ENCODE measurements at regions not wholly inside any gene's neighbourhood (a gene's known extent, or its start where the extent isn't known, plus 50 kb on each side); places are given as distances from the start of the nearest gene placed in this dataset.
"Not testable (repeated sequence)": the region's sequence is repeated elsewhere in the genome, so short reads cannot be mapped to it uniquely, and the experiment has no call there.

- Mint-ChIP-seq H3K27me3 (peaks cover 28 to 47% of the 10 kb centered on the region in 2 donors), H3K36me3 (no peaks in the 10 kb centered on the region), H3K27ac (no peak overlapping the region), H3K4me3 (peak overlapping the region in 5 of 8 donors; percentile 20 to 65 (median 40)), H3K4me1 (peaks cover 5 to 26% (median 6%) of the 10 kb centered on the region in 4 donors), H3K9me3 (peaks cover 0 to 6% (median 4%) of the 10 kb centered on the region in 8 donors)
- H3K9me3 ChIP-seq (ENCODE audit: control insufficient read depth in 1 of 2, low read length in 2 of 2), result no peaks in the 10 kb centered on the region
- ChIA-PET CTCF (ENCODE audit: partially characterized antibody) (no interaction called here), POLR2A (ENCODE audit: partially characterized antibody) (no interaction called here)
- H3K27ac ChIP-seq (ENCODE audit: low read depth, low read length), result no peak overlapping the region
- H3K4me1 ChIP-seq (ENCODE audit: insufficient read depth, low read length), result no peaks in the 10 kb centered on the region
- intact Hi-C loops (cut with micrococcal nuclease), result no loop called here
- no peak for DNase-seq
- no peak overlapping the region for H3K4me3 ChIP-seq (ENCODE audit: low read length in 2 of 2)
- no peaks in the 10 kb centered on the region for H3K36me3 ChIP-seq (ENCODE audit: insufficient read depth, low read length)
- H3K27me3 ChIP-seq (ENCODE audit: insufficient read depth, low read length), result no peaks in the 10 kb centered on the region
Observed at GRCh38 chr13:22925881-22926747, 254.7 kb upstream of the SGCG start.

DNA sequence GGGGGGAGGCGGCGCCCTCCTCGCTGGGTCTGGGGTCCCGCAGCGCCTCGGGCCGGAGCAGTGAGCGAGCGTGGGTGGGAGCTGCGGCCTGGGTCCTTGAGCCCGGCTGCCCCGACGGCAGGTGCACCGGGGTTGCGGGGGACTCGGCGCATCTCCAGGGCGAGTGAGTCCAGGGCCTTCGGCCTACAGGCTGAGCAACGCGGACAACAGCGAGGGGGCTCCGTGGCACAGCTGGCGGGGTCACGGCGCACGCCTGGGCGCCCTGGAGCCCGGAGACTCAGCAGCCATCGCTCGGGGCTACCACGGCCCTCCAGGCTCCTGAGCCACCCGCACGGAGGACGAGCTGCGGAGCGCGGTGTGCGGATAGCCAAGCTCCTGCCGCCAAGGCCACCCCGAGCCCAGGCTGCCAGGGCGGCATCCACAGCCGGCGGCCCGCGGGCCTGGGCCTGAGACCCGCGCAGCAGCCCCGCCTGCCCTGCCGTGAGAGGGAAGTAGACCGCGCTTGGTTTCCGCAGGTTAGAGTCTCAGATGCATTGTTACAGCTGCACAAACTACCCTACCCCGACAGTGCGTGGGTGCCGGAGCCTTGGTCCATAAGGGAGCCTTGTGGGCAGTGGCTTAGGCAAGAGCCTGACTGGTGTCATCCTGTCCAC is 253.9 kb upstream of the SGCG start:
- no peak overlapping the region for H3K27ac Mint-ChIP-seq
- H3K27me3 Mint-ChIP-seq, result peaks cover 30 to 41% of the 10 kb centered on the region in 2 donors
- Histone ChIP-seq H3K9me3 (ENCODE audit: control insufficient read depth in 1 of 2, low read length in 2 of 2) (no peaks in the 10 kb centered on the region), H3K36me3 (ENCODE audit: insufficient read depth, low read length) (no peaks in the 10 kb centered on the region), H3K4me3 (ENCODE audit: low read length in 2 of 2) (no peak overlapping the region), H3K4me1 (ENCODE audit: insufficient read depth, low read length) (no peaks in the 10 kb centered on the region), H3K27me3 (ENCODE audit: insufficient read depth, low read length) (no peaks in the 10 kb centered on the region), H3K27ac (ENCODE audit: low read depth, low read length) (no peak overlapping the region)
- ChIA-PET CTCF (ENCODE audit: partially characterized antibody) (no interaction called here), POLR2A (ENCODE audit: partially characterized antibody) (no interaction called here)
- H3K4me3 Mint-ChIP-seq, result no peak overlapping the region
- H3K9me3 Mint-ChIP-seq, result peaks cover 0 to 6% (median 3%) of the 10 kb centered on the region in 8 donors
- intact Hi-C loops (cut with micrococcal nuclease), result no loop called here
- H3K36me3 Mint-ChIP-seq, result no peaks in the 10 kb centered on the region
- DNase-seq, result no peak
- peaks cover 5 to 26% (median 6%) of the 10 kb centered on the region in 4 donors for H3K4me1 Mint-ChIP-seq

DNA sequence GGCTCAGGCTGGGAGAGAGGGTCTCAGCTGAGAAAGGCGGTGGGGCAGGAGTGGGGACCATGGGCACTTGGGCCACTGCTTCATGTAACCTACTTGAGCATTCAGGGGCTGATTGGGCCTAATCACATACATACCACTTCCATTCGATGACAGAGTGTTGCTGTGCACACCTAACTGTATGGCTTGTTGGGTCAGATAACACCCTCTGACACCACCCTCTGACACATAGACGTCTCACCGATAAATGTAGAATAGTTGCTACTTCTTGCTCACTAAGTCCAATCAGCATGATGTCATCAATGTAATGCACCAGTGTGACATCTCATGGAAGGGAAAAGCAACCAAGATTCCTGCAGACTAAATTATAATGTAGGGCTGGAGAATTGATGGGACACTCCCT is 252.9 kb upstream of the SGCG start:
- H3K36me3 ChIP-seq (ENCODE audit: insufficient read depth, low read length); POLR2A ChIA-PET (ENCODE audit: partially characterized antibody); intact Hi-C loops (cut with micrococcal nuclease); H3K9me3 Mint-ChIP-seq; DNase-seq; H3K36me3 Mint-ChIP-seq; H3K4me1 ChIP-seq (ENCODE audit: insufficient read depth, low read length); H3K27ac ChIP-seq (ENCODE audit: low read depth, low read length); H3K27me3 ChIP-seq (ENCODE audit: insufficient read depth, low read length); H3K9me3 ChIP-seq (ENCODE audit: control insufficient read depth in 1 of 2, low read length in 2 of 2); H3K27ac Mint-ChIP-seq; H3K4me3 ChIP-seq (ENCODE audit: low read length in 2 of 2); CTCF ChIA-PET (ENCODE audit: partially characterized antibody): not testable (repeated sequence)
- Mint-ChIP-seq H3K4me3 (peak overlapping the region in 2 of 8 donors; percentile 49 to 63), H3K4me1 (peaks cover 5 to 26% (median 6%) of the 10 kb centered on the region in 4 donors), H3K27me3 (peaks cover 30 to 41% of the 10 kb centered on the region in 2 donors)

DNA sequence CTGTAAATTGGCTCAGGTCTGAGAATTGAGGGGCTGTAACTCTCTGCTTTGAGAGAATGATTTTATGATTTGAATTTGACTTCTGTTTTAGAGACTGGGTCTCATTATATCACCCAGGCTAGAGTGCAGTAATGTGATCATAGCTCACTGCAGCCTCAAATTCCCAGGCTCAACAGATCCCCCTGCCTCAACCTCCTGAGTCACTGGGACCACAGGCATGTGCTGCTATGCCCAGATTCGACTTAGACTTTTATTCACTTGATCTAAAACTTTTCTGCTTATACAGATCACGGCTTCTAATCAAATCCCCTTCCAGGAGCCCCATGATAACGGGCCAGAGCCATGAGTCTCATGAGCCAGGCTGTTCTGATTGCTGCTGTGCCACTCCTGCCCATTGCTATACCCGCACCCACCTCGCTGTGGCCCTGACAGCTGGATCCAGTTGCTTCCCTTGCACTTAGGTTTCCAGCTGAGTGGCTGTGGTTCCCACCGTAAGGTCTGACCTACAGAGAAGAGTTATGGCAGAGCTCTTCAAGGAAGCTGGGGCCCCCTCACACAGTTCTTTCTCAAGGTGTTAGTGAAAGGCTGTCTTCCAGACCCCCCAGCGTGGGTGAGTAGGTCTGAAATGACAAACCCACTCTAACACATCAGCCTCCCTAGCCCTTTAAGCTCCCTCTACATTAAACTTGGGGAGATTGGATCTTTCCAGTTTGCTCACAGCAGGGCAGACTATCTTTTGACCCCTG is 251.2 kb upstream of the SGCG start:
- CTCF ChIA-PET (ENCODE audit: partially characterized antibody), result no interaction called here
- DNase-seq, result no peak
- intact Hi-C loops (cut with micrococcal nuclease), result no loop called here
- Mint-ChIP-seq H3K36me3 (no peaks in the 10 kb centered on the region), H3K4me3 (no peak overlapping the region), H3K27me3 (peaks cover 27 to 40% of the 10 kb centered on the region in 2 donors), H3K9me3 (peaks cover 0 to 2% (median 0%) of the 10 kb centered on the region in 8 donors), H3K4me1 (peaks cover 5 to 26% (median 6%) of the 10 kb centered on the region in 4 donors), H3K27ac (no peak overlapping the region)
- no peaks in the 10 kb centered on the region for H3K4me1 ChIP-seq (ENCODE audit: insufficient read depth, low read length)
- H3K4me3 ChIP-seq (ENCODE audit: low read length in 2 of 2), result no peak overlapping the region
- no peaks in the 10 kb centered on the region for H3K36me3 ChIP-seq (ENCODE audit: insufficient read depth, low read length)
- H3K27ac ChIP-seq (ENCODE audit: low read depth, low read length), result no peak overlapping the region
- no peaks in the 10 kb centered on the region for H3K9me3 ChIP-seq (ENCODE audit: control insufficient read depth in 1 of 2, low read length in 2 of 2)
- POLR2A ChIA-PET (ENCODE audit: partially characterized antibody), result no interaction called here
- no peaks in the 10 kb centered on the region for H3K27me3 ChIP-seq (ENCODE audit: insufficient read depth, low read length)

GRCh38 chr13:22931576-22931975 is 249.2 kb upstream of the SGCG start:
- Histone ChIP-seq H3K36me3 (ENCODE audit: insufficient read depth, low read length) (no peaks in the 10 kb centered on the region), H3K4me3 (ENCODE audit: low read length in 2 of 2) (no peak overlapping the region), H3K27me3 (ENCODE audit: insufficient read depth, low read length) (no peaks in the 10 kb centered on the region), H3K27ac (ENCODE audit: low read depth, low read length) (no peak overlapping the region), H3K4me1 (ENCODE audit: insufficient read depth, low read length) (no peaks in the 10 kb centered on the region), H3K9me3 (ENCODE audit: control insufficient read depth in 1 of 2, low read length in 2 of 2) (no peaks in the 10 kb centered on the region)
- H3K4me3 Mint-ChIP-seq, result no peak overlapping the region
- intact Hi-C loops (cut with micrococcal nuclease), result no loop called here
- no peak for DNase-seq
- CTCF ChIA-PET (ENCODE audit: partially characterized antibody), result no interaction called here
- H3K36me3 Mint-ChIP-seq, result no peaks in the 10 kb centered on the region
- H3K27me3 Mint-ChIP-seq, result peaks cover 16 to 27% of the 10 kb centered on the region in 2 donors
- no peak overlapping the region for H3K27ac Mint-ChIP-seq
- POLR2A ChIA-PET (ENCODE audit: partially characterized antibody), result no interaction called here
- H3K4me1 Mint-ChIP-seq, result peaks cover 0 to 10% (median 2%) of the 10 kb centered on the region in 4 donors
- H3K9me3 Mint-ChIP-seq, result peaks cover 0 to 2% (median 0%) of the 10 kb centered on the region in 8 donors

DNA sequence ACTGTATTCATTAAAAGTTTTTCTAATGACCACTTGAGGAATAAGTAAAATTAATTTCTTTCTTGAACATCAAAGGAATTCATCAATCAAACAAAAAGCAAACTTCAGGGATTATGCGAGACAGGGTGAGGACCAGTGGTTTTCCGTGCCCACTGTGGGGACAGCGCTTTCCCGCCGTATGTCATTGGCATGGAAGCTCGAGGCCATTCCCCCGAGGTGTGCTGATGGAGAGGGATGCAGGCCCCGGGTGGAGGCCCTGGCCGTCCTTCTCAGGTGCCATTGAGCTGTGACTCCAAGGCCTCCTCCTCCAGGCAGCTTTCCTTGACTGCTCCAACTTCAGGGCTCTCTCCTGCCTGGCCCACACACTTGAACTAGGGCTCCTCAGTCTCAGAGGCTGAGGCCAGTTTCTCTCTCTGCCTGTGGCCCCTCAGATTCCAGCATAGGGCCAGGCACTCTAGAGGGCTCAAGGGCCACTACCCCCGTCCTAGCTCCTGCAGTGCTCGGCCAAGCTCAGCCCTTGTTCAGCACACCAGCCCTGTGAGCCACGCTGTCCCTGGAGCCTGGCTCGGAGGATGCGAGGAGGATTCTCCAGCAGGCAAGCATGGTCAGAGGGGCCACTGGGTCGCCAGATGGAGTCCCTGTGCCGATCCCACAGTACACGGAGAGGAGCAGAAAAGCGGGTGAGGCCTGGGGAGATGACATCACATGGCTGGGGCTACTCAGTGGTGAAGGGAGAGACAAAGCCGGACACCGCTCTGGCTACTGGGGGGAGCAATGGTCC is 248.0 kb upstream of the SGCG start:
- H3K27ac ChIP-seq (ENCODE audit: low read depth, low read length); H3K4me3 Mint-ChIP-seq; H3K36me3 Mint-ChIP-seq; CTCF ChIA-PET (ENCODE audit: partially characterized antibody); H3K4me1 ChIP-seq (ENCODE audit: insufficient read depth, low read length); intact Hi-C loops (cut with micrococcal nuclease); DNase-seq; H3K4me3 ChIP-seq (ENCODE audit: low read length in 2 of 2); H3K27ac Mint-ChIP-seq; H3K4me1 Mint-ChIP-seq; H3K9me3 ChIP-seq (ENCODE audit: control insufficient read depth in 1 of 2, low read length in 2 of 2); H3K9me3 Mint-ChIP-seq; POLR2A ChIA-PET (ENCODE audit: partially characterized antibody); H3K27me3 ChIP-seq (ENCODE audit: insufficient read depth, low read length); H3K36me3 ChIP-seq (ENCODE audit: insufficient read depth, low read length): not testable (repeated sequence)
- H3K27me3 Mint-ChIP-seq, result peaks cover 9 to 20% of the 10 kb centered on the region in 2 donors

Data from CD4-positive, alpha-beta memory T cell (primary cell).